Endothelial cell (in vitro differentiated cells): ENCODE measurements at regions not wholly inside any gene's neighbourhood (a gene's known extent, or its start where the extent isn't known, plus 50 kb on each side); places are given as distances from the start of the nearest gene placed in this dataset.

Source experiments
- DNase-seq: peaks from one replicate; pipeline ENCODE4 v3.0.0; 2021; ENCODE audit warnings: low spot score
- H3K27ac Mint-ChIP-seq: one replicate; pipeline ENCODE4 v1.8.0; 2021; ENCODE audit warnings: mixed read lengths, inconsistent platforms; ENCODE audit not compliant: unreplicated experiment
- H3K27me3 Mint-ChIP-seq: one replicate; pipeline ENCODE4 v1.8.0; 2021; ENCODE audit warnings: mild to moderate bottlenecking, moderate library complexity, mixed read lengths, inconsistent platforms; ENCODE audit not compliant: unreplicated experiment
- H3K36me3 Mint-ChIP-seq: one replicate; pipeline ENCODE4 v1.8.0; 2021; ENCODE audit warnings: mild to moderate bottlenecking, low read depth, mixed read lengths, inconsistent platforms; ENCODE audit not compliant: unreplicated experiment
- H3K4me1 Mint-ChIP-seq: one replicate; pipeline ENCODE4 v1.8.0; 2021; ENCODE audit warnings: mild to moderate bottlenecking, mixed read lengths, inconsistent platforms; ENCODE audit not compliant: unreplicated experiment
- H3K4me3 Mint-ChIP-seq: one replicate; pipeline ENCODE4 v1.8.0; 2021; ENCODE audit warnings: mild to moderate bottlenecking, mixed read lengths, inconsistent platforms; ENCODE audit not compliant: unreplicated experiment
- H3K9me3 Mint-ChIP-seq: one replicate; pipeline ENCODE4 v1.8.0; 2021; ENCODE audit warnings: mixed read lengths, inconsistent platforms; ENCODE audit not compliant: unreplicated experiment
- CTCF ChIP-seq: fragments of 200-600 bp; sonication (generic); IDR thresholded peaks from one replicate; pipeline ENCODE4 v1.5.0; 2021; ENCODE audit warnings: antibody characterized with exemption; ENCODE audit not compliant: unreplicated experiment

GRCh38 chr16:17561056-17561455 is 90.3 kb upstream of the XYLT1 start:
- H3K27ac Mint-ChIP-seq = no peak overlapping the region
- H3K4me3 Mint-ChIP-seq = no peak overlapping the region
- TF ChIP-seq CTCF = no peak
- peaks cover 2% of the 10 kb centered on the region for H3K27me3 Mint-ChIP-seq
- no peak for DNase-seq
- H3K36me3 Mint-ChIP-seq = no peaks in the 10 kb centered on the region
- no peaks in the 10 kb centered on the region for H3K9me3 Mint-ChIP-seq
- H3K4me1 Mint-ChIP-seq = no peaks in the 10 kb centered on the region

DNA sequence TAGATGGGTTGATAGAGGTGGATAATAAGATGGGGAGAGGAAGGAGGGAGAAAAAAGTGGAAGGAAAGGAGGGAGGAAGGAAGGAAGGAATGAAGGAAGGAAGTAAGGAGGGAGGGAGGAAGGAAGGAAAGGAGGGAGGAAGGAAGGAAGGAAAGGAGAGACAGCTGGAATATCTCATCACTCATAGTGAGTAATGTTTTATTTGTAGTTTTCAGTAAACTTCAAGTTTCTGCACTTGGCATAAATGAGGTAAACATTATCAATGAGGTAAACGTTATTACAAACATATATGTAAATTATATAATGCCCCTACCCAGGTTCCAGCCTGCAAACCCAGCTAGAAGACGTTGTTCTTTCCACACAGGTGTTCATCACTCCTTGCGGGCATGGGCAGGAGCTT is 89.8 kb upstream of the XYLT1 start:
- Mint-ChIP-seq H3K9me3 (no peaks in the 10 kb centered on the region), H3K4me3 (no peak overlapping the region), H3K27me3 (peaks cover 2% of the 10 kb centered on the region), H3K4me1 (no peaks in the 10 kb centered on the region), H3K36me3 (no peaks in the 10 kb centered on the region), H3K27ac (no peak overlapping the region)
- DNase-seq = no peak
- no peak for TF ChIP-seq CTCF

DNA sequence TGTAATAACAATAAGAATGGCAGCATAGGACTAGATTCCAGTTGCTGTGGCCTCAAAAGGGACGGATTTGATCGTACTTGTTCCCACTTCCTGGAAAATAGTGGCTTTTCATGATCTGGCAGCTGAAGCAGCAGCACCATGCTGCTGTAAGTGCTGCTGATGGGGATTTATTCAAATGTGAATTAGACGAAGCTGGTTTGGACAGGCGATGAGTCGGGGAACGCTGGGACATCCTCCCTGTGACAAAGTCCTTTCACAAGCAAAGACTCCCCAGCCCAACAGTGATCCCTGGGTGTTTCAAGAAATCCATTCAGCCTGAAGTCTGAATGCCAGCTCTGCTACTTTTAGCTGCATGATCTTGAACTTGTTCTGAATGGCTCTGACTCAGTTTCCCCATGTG is 88.6 kb upstream of the XYLT1 start:
- no peaks in the 10 kb centered on the region for H3K9me3 Mint-ChIP-seq
- no peaks in the 10 kb centered on the region for H3K36me3 Mint-ChIP-seq
- DNase-seq = no peak
- TF ChIP-seq CTCF = no peak
- no peak overlapping the region for H3K27ac Mint-ChIP-seq
- no peak overlapping the region for H3K4me3 Mint-ChIP-seq
- no peaks in the 10 kb centered on the region for H3K4me1 Mint-ChIP-seq
- H3K27me3 Mint-ChIP-seq = peaks cover 2% of the 10 kb centered on the region

GRCh38 chr16:17557949-17558348 is 87.2 kb upstream of the XYLT1 start:
- no peaks in the 10 kb centered on the region for H3K9me3 Mint-ChIP-seq
- no peak for TF ChIP-seq CTCF
- no peaks in the 10 kb centered on the region for H3K4me1 Mint-ChIP-seq
- no peak overlapping the region for H3K4me3 Mint-ChIP-seq
- H3K27ac Mint-ChIP-seq = no peak overlapping the region
- peaks cover 2% of the 10 kb centered on the region for H3K27me3 Mint-ChIP-seq
- DNase-seq = no peak
- H3K36me3 Mint-ChIP-seq = no peaks in the 10 kb centered on the region

DNA sequence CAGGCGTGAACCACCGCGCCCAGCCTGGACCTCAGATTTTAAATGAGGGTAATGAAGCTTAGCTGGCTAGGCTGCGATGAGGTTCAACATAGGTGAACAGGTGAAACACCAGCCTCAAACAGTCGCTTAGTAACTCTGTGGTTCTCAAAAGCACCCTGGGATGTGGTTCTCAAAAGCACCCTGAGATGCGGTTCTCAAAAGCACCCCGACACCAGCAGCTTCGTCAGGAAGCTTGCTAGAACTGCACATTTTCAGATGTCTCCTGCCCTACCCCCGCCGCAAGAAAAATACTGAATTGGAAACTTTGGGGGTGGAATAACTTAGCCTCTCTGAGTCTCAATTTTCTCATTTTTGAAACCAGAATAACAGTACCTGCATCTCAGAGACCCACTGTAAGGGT is 86.7 kb upstream of the XYLT1 start:
- no peaks in the 10 kb centered on the region for H3K4me1 Mint-ChIP-seq
- H3K27me3 Mint-ChIP-seq = no peaks in the 10 kb centered on the region
- H3K36me3 Mint-ChIP-seq = no peaks in the 10 kb centered on the region
- H3K4me3 Mint-ChIP-seq = no peak overlapping the region
- TF ChIP-seq CTCF = no peak
- no peak overlapping the region for H3K27ac Mint-ChIP-seq
- DNase-seq = no peak
- H3K9me3 Mint-ChIP-seq = no peaks in the 10 kb centered on the region
